Epithelial cell of proximal tubule (primary cell): ENCODE measurements at regions not wholly inside any gene's neighbourhood (a gene's known extent, or its start where the extent isn't known, plus 50 kb on each side); places are given as distances from the start of the nearest gene placed in this dataset.

Experiments used
- DNase-seq: peaks from one replicate; pipeline ENCODE4 v3.0.0-alpha.2; 2011; ENCODE audit warnings: low read depth
- H3K4me3 ChIP-seq: 2 replicates; pipeline ENCODE4 v1.5.1; 2011; ENCODE audit warnings: low read depth, mild to moderate bottlenecking, low read length
- CTCF ChIP-seq: conservative IDR thresholded peaks from 2 replicates; pipeline ENCODE4 v1.5.1; 2012; ENCODE audit warnings: low read depth, mild to moderate bottlenecking, low read length

DNA sequence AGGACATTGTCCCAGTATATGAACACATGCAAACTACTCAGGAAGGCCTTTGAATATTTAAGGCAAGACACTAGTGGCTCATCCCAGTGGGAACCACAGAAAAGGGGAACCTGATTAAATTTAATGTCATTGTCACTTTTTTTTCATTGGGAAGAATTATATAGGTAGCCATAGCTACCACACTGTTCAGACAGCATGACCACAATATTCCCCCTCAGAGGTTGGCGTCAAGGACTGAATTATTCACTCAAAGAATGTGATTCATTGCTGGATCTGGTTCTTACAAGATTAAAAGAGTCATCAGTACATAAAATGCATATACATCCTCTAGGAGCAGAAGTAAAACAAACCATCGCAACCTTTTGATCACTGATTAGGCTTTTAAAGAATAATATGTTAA lies 92.0 kb upstream of the SMARCAD1 start:
- H3K4me3 ChIP-seq, result no peak overlapping the region
- TF ChIP-seq CTCF, result no peak
- no peak for DNase-seq

- no peak overlapping the region for H3K4me3 ChIP-seq
- no peak for TF ChIP-seq CTCF
- DNase-seq, result no peak
Measured at GRCh38 chr4:94116842-94117241, 90.8 kb upstream of the SMARCAD1 start.

- H3K4me3 ChIP-seq, result no peak overlapping the region
- DNase-seq, result no peak
- TF ChIP-seq CTCF, result peak; percentile 45
Measured at GRCh38 chr4:94126669-94127068, 81.0 kb upstream of the SMARCAD1 start.

GRCh38 chr4:94127707-94128328 lies 79.8 kb upstream of the SMARCAD1 start:
- DNase-seq, result peak; percentile 1

GRCh38 chr4:94131212-94131611 lies 76.5 kb upstream of the SMARCAD1 start:
- DNase-seq, result no peak
- no peak overlapping the region for H3K4me3 ChIP-seq
- no peak for TF ChIP-seq CTCF

More at GRCh38 chr4:94127707-94128328, 79.8 kb upstream of the SMARCAD1 start:
- H3K4me3 ChIP-seq, result no peak overlapping the region
- TF ChIP-seq CTCF, result peak; percentile 67

GRCh38 chr4:94135701-94136100 lies 72.0 kb upstream of the SMARCAD1 start:
- H3K4me3 ChIP-seq, result no peak overlapping the region
- DNase-seq, result no peak
- no peak for TF ChIP-seq CTCF

DNA sequence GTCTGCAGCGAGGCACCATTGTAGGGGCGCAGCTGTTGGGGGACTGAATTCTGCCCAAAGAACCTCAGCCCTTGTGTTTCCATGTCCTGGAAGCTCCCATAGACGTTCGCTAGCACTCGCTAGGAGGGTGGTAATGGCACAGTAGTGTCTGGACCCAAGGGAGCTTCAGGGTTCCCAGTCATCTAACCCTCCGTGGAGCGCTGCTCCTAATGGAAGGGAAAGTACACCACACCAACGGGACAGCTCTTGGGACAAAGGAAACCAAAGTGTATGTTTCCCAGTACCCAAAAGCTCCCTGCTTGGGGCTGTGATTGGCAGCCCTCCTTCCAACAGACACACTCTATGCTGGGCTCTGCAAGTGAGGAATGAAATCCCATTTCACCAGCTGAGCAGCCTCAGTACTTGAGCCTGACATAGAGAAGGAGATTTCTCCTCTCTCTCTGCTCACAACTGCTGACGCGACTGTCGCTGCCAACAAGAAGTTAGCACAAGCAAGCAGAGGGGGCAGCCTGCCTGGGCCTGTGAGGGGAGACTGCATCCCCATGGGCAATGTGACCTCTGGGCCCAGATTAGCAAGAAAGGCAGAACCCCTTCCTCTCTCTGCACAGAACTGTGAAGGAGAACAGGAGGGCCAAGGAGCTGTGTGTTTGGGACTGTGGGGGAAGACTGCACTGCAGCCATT lies 67.6 kb upstream of the SMARCAD1 start:
- TF ChIP-seq CTCF, result no peak
- DNase-seq, result no peak
- H3K4me3 ChIP-seq, result no peak overlapping the region
